ENCODE measurements at regions not wholly inside any gene's neighbourhood (a gene's known extent, or its start where the extent isn't known, plus 50 kb on each side); places are given as distances from the start of the nearest gene placed in this dataset.

DNA sequence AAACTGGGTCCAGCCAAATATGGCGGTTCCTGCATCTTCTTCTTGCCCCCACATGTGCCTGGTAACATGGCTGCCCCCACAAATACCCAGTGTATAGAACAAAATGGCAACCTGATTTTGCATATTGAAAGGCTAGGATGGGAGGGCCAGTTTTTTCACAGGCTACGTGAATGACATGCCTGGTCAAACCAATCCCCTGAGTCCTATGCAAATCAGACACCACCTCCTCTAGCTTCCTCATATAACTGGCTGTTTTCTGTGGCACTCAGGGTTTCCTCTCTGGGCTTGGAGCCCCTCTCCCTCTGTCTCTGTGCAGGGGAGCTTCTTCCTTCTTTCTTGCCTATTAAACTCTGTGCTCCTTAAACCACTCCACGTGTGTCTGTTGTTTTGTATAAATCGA is 372.1 kb downstream of the KIF16B start:
- Histone ChIP-seq H3K4me1 (ENCODE audit: insufficient read depth, low read length, poor library complexity, severe bottlenecking) (no peaks in the 10 kb centered on the region), H3K79me2 (ENCODE audit: insufficient read depth, low read depth, low read length) (no peaks in the 10 kb centered on the region), H3K9me2 (ENCODE audit: insufficient read depth, low read length) (no peaks in the 10 kb centered on the region), H3K27ac (ENCODE audit: low read depth, low read length, poor library complexity, severe bottlenecking) (no peak overlapping the region), H3K4me3 (ENCODE audit: low read depth, low read length, poor library complexity, severe bottlenecking) (no peak overlapping the region), H3K36me3 (ENCODE audit: insufficient read depth, low read length) (no peaks in the 10 kb centered on the region), H3K4me2 (ENCODE audit: low read length) (no peak overlapping the region), H3K9me3 (ENCODE audit: low read length) (no peaks in the 10 kb centered on the region), H4K20me1 (ENCODE audit: insufficient read depth, low read length) (no peaks in the 10 kb centered on the region), H2AFZ (ENCODE audit: low read length) (no peak overlapping the region)
- no peak for DNase-seq (ENCODE audit: low spot score)
- ChIA-PET CTCF (ENCODE audit: unreplicated experiment) (no interaction called here), POLR2A (interaction anchor here (0.7 kb wide), 2 partner anchors 192 to 452 kb away, joined by 3 read pairs; no protein-coding TSS in a partner anchor)
- TF ChIP-seq, protein P1, sequence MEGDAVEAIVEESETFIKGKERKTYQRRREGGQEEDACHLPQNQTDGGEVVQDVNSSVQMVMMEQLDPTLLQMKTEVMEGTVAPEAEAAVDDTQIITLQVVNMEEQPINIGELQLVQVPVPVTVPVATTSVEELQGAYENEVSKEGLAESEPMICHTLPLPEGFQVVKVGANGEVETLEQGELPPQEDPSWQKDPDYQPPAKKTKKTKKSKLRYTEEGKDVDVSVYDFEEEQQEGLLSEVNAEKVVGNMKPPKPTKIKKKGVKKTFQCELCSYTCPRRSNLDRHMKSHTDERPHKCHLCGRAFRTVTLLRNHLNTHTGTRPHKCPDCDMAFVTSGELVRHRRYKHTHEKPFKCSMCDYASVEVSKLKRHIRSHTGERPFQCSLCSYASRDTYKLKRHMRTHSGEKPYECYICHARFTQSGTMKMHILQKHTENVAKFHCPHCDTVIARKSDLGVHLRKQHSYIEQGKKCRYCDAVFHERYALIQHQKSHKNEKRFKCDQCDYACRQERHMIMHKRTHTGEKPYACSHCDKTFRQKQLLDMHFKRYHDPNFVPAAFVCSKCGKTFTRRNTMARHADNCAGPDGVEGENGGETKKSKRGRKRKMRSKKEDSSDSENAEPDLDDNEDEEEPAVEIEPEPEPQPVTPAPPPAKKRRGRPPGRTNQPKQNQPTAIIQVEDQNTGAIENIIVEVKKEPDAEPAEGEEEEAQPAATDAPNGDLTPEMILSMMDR (conservative IDR thresholded peaks at IDR 0.05; ENCODE audit: low read length), result no peak
- TF ChIP-seq EZH2phosphoT487 (IDR thresholded peaks at IDR 0.05; ENCODE audit: borderline replicate concordance, low read depth, low read length), result no peak
- BruUV-seq (replicated peaks), result no TSS peak
- intact Hi-C loops (cut with micrococcal nuclease; ENCODE audit: unreplicated experiment), result no loop called here

DNA sequence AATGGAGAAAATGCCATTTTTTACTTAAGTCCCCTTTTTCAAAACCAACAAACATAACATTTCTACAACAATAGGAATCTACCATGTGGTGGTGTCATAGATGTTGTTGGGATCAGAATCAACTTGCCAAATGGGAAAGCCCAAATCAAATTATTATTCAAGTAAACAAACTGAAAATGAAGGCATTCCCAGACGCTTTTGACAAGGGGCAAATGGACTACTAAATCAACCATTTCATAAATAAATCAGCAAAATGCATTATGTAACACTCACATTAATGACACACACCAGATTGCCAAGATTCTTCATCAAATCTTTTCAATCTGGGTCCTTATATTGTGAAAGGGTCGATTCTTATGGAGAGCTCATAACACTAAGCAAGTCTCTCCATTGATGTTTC is 375.6 kb downstream of the KIF16B start:
- CTCF ChIA-PET (ENCODE audit: unreplicated experiment), result no interaction called here
- BruUV-seq (replicated peaks), result no TSS peak
- intact Hi-C loops (cut with micrococcal nuclease; ENCODE audit: unreplicated experiment), result no loop called here

DNA sequence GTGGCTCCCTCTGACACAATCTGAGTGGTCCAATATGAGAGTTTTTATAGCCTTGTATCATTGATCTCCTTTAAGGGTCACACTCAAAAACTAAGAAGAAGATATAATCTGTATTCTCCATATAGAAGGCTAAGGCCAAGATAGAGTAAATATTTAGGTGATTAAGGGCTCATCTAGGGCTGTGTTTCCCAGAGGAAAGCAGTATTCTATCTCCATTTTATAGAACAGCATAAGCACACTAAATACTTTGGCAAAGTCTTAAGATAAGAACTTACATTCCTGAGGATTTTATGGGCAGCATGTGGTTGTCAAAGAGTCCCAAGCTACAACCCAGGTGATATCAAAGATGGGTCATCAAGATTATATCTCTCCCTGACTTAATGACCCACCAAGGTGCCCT is 377.6 kb downstream of the KIF16B start:
- CTCF ChIA-PET (ENCODE audit: unreplicated experiment), result no interaction called here
- intact Hi-C loops (cut with micrococcal nuclease; ENCODE audit: unreplicated experiment), result no loop called here
- no peak for DNase-seq (ENCODE audit: low spot score)
- Histone ChIP-seq H4K20me1 (ENCODE audit: insufficient read depth, low read length) (no peaks in the 10 kb centered on the region), H3K79me2 (ENCODE audit: insufficient read depth, low read depth, low read length) (no peaks in the 10 kb centered on the region), H3K36me3 (ENCODE audit: insufficient read depth, low read length) (no peaks in the 10 kb centered on the region), H3K4me3 (ENCODE audit: low read depth, low read length, poor library complexity, severe bottlenecking) (no peak overlapping the region), H3K9me2 (ENCODE audit: insufficient read depth, low read length) (no peaks in the 10 kb centered on the region), H2AFZ (ENCODE audit: low read length) (no peak overlapping the region), H3K4me1 (ENCODE audit: insufficient read depth, low read length, poor library complexity, severe bottlenecking) (no peaks in the 10 kb centered on the region), H3K27ac (ENCODE audit: low read depth, low read length, poor library complexity, severe bottlenecking) (no peak overlapping the region), H3K4me2 (ENCODE audit: low read length) (no peak overlapping the region), H3K9me3 (ENCODE audit: low read length) (no peaks in the 10 kb centered on the region)
- POLR2A ChIA-PET, result no interaction called here
- TF ChIP-seq, protein P1 (conservative IDR thresholded peaks at IDR 0.05; ENCODE audit: low read length), result no peak
- no peak for TF ChIP-seq EZH2phosphoT487 (IDR thresholded peaks at IDR 0.05; ENCODE audit: borderline replicate concordance, low read depth, low read length)
- no TSS peak for BruUV-seq (replicated peaks)

More for the DNA sequence above, 375.6 kb downstream of the KIF16B start:
- Histone ChIP-seq H2AFZ (ENCODE audit: low read length) (no peak overlapping the region), H3K9me3 (ENCODE audit: low read length) (no peaks in the 10 kb centered on the region), H3K27ac (ENCODE audit: low read depth, low read length, poor library complexity, severe bottlenecking) (no peak overlapping the region), H4K20me1 (ENCODE audit: insufficient read depth, low read length) (no peaks in the 10 kb centered on the region), H3K4me1 (ENCODE audit: insufficient read depth, low read length, poor library complexity, severe bottlenecking) (no peaks in the 10 kb centered on the region), H3K9me2 (ENCODE audit: insufficient read depth, low read length) (no peaks in the 10 kb centered on the region), H3K79me2 (ENCODE audit: insufficient read depth, low read depth, low read length) (no peaks in the 10 kb centered on the region), H3K4me3 (ENCODE audit: low read depth, low read length, poor library complexity, severe bottlenecking) (no peak overlapping the region), H3K4me2 (ENCODE audit: low read length) (no peak overlapping the region), H3K36me3 (ENCODE audit: insufficient read depth, low read length) (no peaks in the 10 kb centered on the region)
- TF ChIP-seq EZH2phosphoT487 (IDR thresholded peaks at IDR 0.05; ENCODE audit: borderline replicate concordance, low read depth, low read length), result no peak
- TF ChIP-seq, protein P1 (conservative IDR thresholded peaks at IDR 0.05; ENCODE audit: low read length), result no peak
- POLR2A ChIA-PET, result interaction anchor here (0.9 kb wide), 1 partner anchor 9 kb away, joined by 3 read pairs; no protein-coding TSS in a partner anchor
- no peak for DNase-seq (ENCODE audit: low spot score)

Measured in OCI-LY7 (cell line).